ENCODE measurements at regions not wholly inside any gene's neighbourhood (a gene's known extent, or its start where the extent isn't known, plus 50 kb on each side); places are given as distances from the start of the nearest gene placed in this dataset.

DNA sequence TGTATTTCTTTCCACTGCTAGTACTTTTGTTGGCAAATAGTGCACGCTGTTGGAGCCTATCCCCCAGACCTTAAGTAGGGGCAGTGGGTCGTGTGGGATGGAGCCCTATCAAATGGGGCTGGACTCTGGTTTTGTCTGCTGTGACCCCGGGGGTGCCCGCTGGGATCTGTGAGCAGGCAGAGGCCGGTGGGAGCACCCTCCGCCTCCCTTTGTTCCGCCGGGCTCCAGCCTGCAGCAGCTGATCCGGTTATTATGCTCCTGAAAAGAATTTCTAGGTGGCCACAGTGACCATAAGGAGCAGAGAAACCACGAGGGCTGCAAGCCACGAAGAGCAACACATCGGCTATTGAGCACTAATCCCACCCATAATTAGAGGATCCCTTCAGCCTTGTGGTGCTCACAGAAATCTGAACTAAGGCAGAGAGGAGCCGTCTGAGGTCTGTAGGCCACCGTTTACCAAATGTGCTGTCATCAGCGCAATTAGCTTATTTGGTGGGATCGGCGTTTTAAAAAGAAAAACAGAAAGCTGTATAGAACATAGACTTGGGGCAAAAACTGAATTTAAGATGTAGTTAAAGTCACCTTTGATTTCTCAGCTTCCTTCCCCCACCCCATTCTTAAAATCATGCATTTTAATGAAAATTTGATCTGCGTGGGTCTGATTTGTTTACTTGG lies 598.3 kb upstream of the JAG1 start:
- H3K27me3 ChIP-seq (ENCODE audit: insufficient read depth, low read depth, low read length), result no peaks in the 10 kb centered on the region
- TF ChIP-seq SMC3 (conservative IDR thresholded peaks at IDR 0.05; ENCODE audit: poor library complexity) (no peak), REST (IDR thresholded peaks at IDR 0.05; ENCODE audit: borderline replicate concordance) (no peak), EZH2 (IDR thresholded peaks at IDR 0.05; ENCODE audit: borderline replicate concordance, insufficient read depth, low read length, poor library complexity, severe bottlenecking) (no peak), CTCF (IDR thresholded peaks at IDR 0.05; ENCODE audit: poor library complexity, severe bottlenecking) (no peak)

GRCh38 chr20:11274141-11274594 lies 600.4 kb upstream of the JAG1 start:
- Histone ChIP-seq H3F3A (ENCODE audit: insufficient read depth, low read length, poor library complexity, severe bottlenecking) (no peaks in the 10 kb centered on the region), H3K27ac (ENCODE audit: low read length) (no peak overlapping the region), H2AFZ (ENCODE audit: low read depth, low read length) (no peak overlapping the region), H3K4me2 (ENCODE audit: low read length) (no peak overlapping the region), H3K79me2 (replicated peaks; ENCODE audit: insufficient read depth, low read length) (no peaks in the 10 kb centered on the region), H3K9me2 (ENCODE audit: insufficient read depth, low read length) (no peaks in the 10 kb centered on the region), H3K4me3 (ENCODE audit: low read length) (no peak overlapping the region), H3K9me3 (ENCODE audit: low read length) (no peaks in the 10 kb centered on the region), H3K9ac (ENCODE audit: low read length) (no peak overlapping the region), H4K20me1 (ENCODE audit: insufficient read depth) (no peaks in the 10 kb centered on the region), H3K27me3 (ENCODE audit: insufficient read depth, low read depth, low read length) (no peaks in the 10 kb centered on the region), H3K36me3 (ENCODE audit: insufficient read depth, low read length) (no peaks in the 10 kb centered on the region)
- peak; percentile 94 for TF ChIP-seq RAD21 (conservative IDR thresholded peaks at IDR 0.05)
- no peak for TF ChIP-seq TAF1 (IDR thresholded peaks at IDR 0.05; ENCODE audit: low read depth)
- TF ChIP-seq CTCF (IDR thresholded peaks at IDR 0.05; ENCODE audit: poor library complexity, severe bottlenecking), result peak; percentile 86
- peak; percentile 94 for TF ChIP-seq SMC3 (conservative IDR thresholded peaks at IDR 0.05; ENCODE audit: poor library complexity)

More for the DNA sequence above, 598.3 kb upstream of the JAG1 start:
- Histone ChIP-seq H3K9ac (ENCODE audit: low read length) (no peak overlapping the region), H3K4me2 (ENCODE audit: low read length) (no peak overlapping the region), H3K9me3 (ENCODE audit: low read length) (no peaks in the 10 kb centered on the region), H3K9me2 (ENCODE audit: insufficient read depth, low read length) (no peaks in the 10 kb centered on the region), H3K36me3 (ENCODE audit: insufficient read depth, low read length) (no peaks in the 10 kb centered on the region), H3K4me3 (ENCODE audit: low read length) (no peak overlapping the region), H3F3A (ENCODE audit: insufficient read depth, low read length, poor library complexity, severe bottlenecking) (no peaks in the 10 kb centered on the region), H3K79me2 (replicated peaks; ENCODE audit: insufficient read depth, low read length) (no peaks in the 10 kb centered on the region), H4K20me1 (ENCODE audit: insufficient read depth) (no peaks in the 10 kb centered on the region), H2AFZ (ENCODE audit: low read depth, low read length) (no peak overlapping the region), H3K27ac (ENCODE audit: low read length) (no peak overlapping the region)

Measured in neural cell (in vitro differentiated cells).